SK-N-SH (cell line): ENCODE measurements at regions not wholly inside any gene's neighbourhood (a gene's known extent, or its start where the extent isn't known, plus 50 kb on each side); places are given as distances from the start of the nearest gene placed in this dataset.

Experiments
- CTCF ChIA-PET: fragments of 300-600, 350-600 bp; formaldehyde crosslinking; extraction: SDS; loops from one replicate; lab custom pipeline; 2021; lab: Yijun Ruan, JAX
- POLR2A ChIA-PET: fragments of 350-600 bp; sonication (Branson Sonifier 250); formaldehyde crosslinking; extraction: SDS; loops from one replicate; lab custom pipeline; 2020; ENCODE audit warnings: antibody characterized with exemption, inconsistent platforms; lab: Yijun Ruan, JAX
- DNase-seq: peaks from one replicate; pipeline ENCODE4 v3.0.0; 2012
- H2AFZ ChIP-seq: fragments of 200-600 bp; sonication (generic); 2 replicates; pipeline ENCODE4 v1.8.1; 2016; ENCODE audit warnings: antibody characterized with exemption, mild to moderate bottlenecking, low read depth
- H3F3A ChIP-seq: fragments of 200-600 bp; sonication (generic); replicated peaks from 2 replicates; pipeline ENCODE3; 2016; ENCODE audit warnings: antibody characterized with exemption, mild to moderate bottlenecking; ENCODE audit not compliant: insufficient read depth
- H3K27ac ChIP-seq, 2 experiments: fragments of 200-500 bp in 1 of 2; fragments of 200-600 bp in 1 of 2; sonication (Bioruptor generic) in 1 of 2; sonication (generic), shearing (Covaris generic) in 1 of 2; 2 replicates each; pipeline versions ENCODE4 v1.5.1 to v1.6.1; 2014 to 2016; ENCODE audit warnings: low read depth in 2 of 2, inconsistent platforms in 1 of 2, low read length in 1 of 2, mild to moderate bottlenecking in 1 of 2, mixed read lengths in 1 of 2
- H3K27me3 ChIP-seq: fragments of 200-600 bp; sonication (generic), shearing (Covaris generic); 2 replicates; pipeline ENCODE4 v1.6.1; 2016; ENCODE audit warnings: mixed run types; ENCODE audit not compliant: insufficient read depth
- H3K36me3 ChIP-seq, 2 experiments: fragments of 200-500 bp in 1 of 2; fragments of 200-600 bp in 1 of 2; sonication (Bioruptor generic) in 1 of 2; sonication (generic) in 1 of 2; replicated peaks in 1 of 2; 2 replicates each; pipeline versions ENCODE3 to v1.5.1; 2014 to 2016; ENCODE audit warnings: low read length in 1 of 2, mild to moderate bottlenecking in 1 of 2; ENCODE audit not compliant: insufficient read depth in 2 of 2, control insufficient read depth in 1 of 2
- H3K4me1 ChIP-seq, 2 experiments: fragments of 200-500 bp in 1 of 2; fragments of 200-600 bp in 1 of 2; sonication (Bioruptor generic) in 1 of 2; sonication (generic), shearing (Covaris generic) in 1 of 2; 2 replicates each; pipeline versions ENCODE4 v1.5.1 to v1.6.1; 2014 to 2016; ENCODE audit warnings: low read depth in 1 of 2, low read length in 1 of 2, mixed run types in 1 of 2; ENCODE audit not compliant: insufficient read depth in 2 of 2, control insufficient read depth in 1 of 2
- H3K4me2 ChIP-seq: fragments of 200-600 bp; sonication (generic), shearing (Covaris generic); 2 replicates; pipeline ENCODE4 v1.6.1; 2017; ENCODE audit warnings: mixed run types
- H3K4me3 ChIP-seq, 2 experiments: fragments of 200-500 bp in 1 of 2; fragments of 200-600 bp in 1 of 2; sonication (Bioruptor generic) in 1 of 2; sonication (generic), shearing (Covaris generic) in 1 of 2; 2 replicates each; pipeline versions ENCODE4 v1.5.1 to v1.8.1; 2014 to 2016; ENCODE audit warnings: low read depth in 2 of 2, inconsistent platforms in 1 of 2, low read length in 1 of 2, mild to moderate bottlenecking in 1 of 2, mixed read lengths in 1 of 2, moderate library complexity in 1 of 2
- H3K79me2 ChIP-seq: fragments of 200-600 bp; sonication (generic); 2 replicates; pipeline ENCODE4 v1.8.1; 2017; ENCODE audit warnings: mild to moderate bottlenecking; ENCODE audit not compliant: insufficient read depth
- H3K9ac ChIP-seq: fragments of 200-600 bp; sonication (generic); 2 replicates; pipeline ENCODE4 v1.6.1; 2017; ENCODE audit warnings: mixed run types
- H3K9me2 ChIP-seq: fragments of 200-600 bp; sonication (generic); 2 replicates; pipeline ENCODE4 v1.6.1; 2017; ENCODE audit warnings: mixed run types
- H3K9me3 ChIP-seq: fragments of 200-600 bp; sonication (generic); 2 replicates; pipeline ENCODE4 v1.6.1; 2017; ENCODE audit warnings: mixed run types, mild to moderate bottlenecking, moderate library complexity
- H4K20me1 ChIP-seq: fragments of 200-600 bp; sonication (generic); 2 replicates; pipeline ENCODE4 v1.6.1; 2017; ENCODE audit warnings: mild to moderate bottlenecking, mixed run types; ENCODE audit not compliant: insufficient read depth
- EP300 ChIP-seq, 2 experiments: IDR thresholded peaks; 2 replicates each; pipeline versions ENCODE4 v1.4.0 to v1.6.1; 2012; ENCODE audit warnings: borderline replicate concordance in 1 of 2, low read depth in 1 of 2, low read length in 1 of 2
- EZH2phosphoT487 ChIP-seq: fragments of 200-600 bp; sonication (generic); IDR thresholded peaks from 2 replicates; pipeline ENCODE4 v1.6.1; 2017; ENCODE audit warnings: low read depth, mixed run types, mild to moderate bottlenecking, antibody characterized with exemption, moderate library complexity, borderline replicate concordance
- FOXM1 ChIP-seq: IDR thresholded peaks from 2 replicates; pipeline ENCODE4 v1.4.0; 2012; ENCODE audit warnings: low read depth, mild to moderate bottlenecking
- NRF1 ChIP-seq: IDR thresholded peaks from 2 replicates; pipeline ENCODE4 v1.6.1; 2012; ENCODE audit warnings: low read depth, mild to moderate bottlenecking, low read length
- POLR2AphosphoS5 ChIP-seq: IDR thresholded peaks from 2 replicates; pipeline ENCODE4 v1.6.1; 2012; ENCODE audit warnings: low read depth, low read length
- RAD21 ChIP-seq: IDR thresholded peaks from 2 replicates; pipeline ENCODE4 v1.6.1; 2012; ENCODE audit warnings: mild to moderate bottlenecking, low read length
- RCOR1 ChIP-seq: fragments of 150-350 bp; IDR thresholded peaks from 2 replicates; pipeline ENCODE4 v1.6.1; 2017; ENCODE audit warnings: antibody characterized with exemption, low read length
- REST ChIP-seq: IDR thresholded peaks from 2 replicates; pipeline ENCODE4 v1.6.1; 2012; ENCODE audit warnings: mild to moderate bottlenecking, low read depth, low read length, moderate library complexity
- SIN3A ChIP-seq: IDR thresholded peaks from 2 replicates; pipeline ENCODE4 v1.6.1; 2012; ENCODE audit warnings: low read depth, mild to moderate bottlenecking, low read length, moderate library complexity, borderline replicate concordance
- WGBS: methylation state at CpG from one replicate; pipeline ENCODE4 v1.1.6; 2017; ENCODE audit warnings: low lambda C conversion rate; 5-methylcytosine and 5-hydroxymethylcytosine counted together

- Histone ChIP-seq H4K20me1 (no peaks in the 10 kb centered on the region), H3K79me2 (no peaks in the 10 kb centered on the region), H3K27me3 (no peaks in the 10 kb centered on the region), H3K9me3 (no peaks in the 10 kb centered on the region), H3K4me2 (no peak overlapping the region), H2AFZ (no peak overlapping the region), H3K9ac (no peak overlapping the region), H3F3A (no peaks in the 10 kb centered on the region), H3K36me3 (no peaks in the 10 kb centered on the region), H3K4me3 (no peak overlapping the region)
- no peak for DNase-seq
- ChIA-PET POLR2A (no interaction called here), CTCF (interaction anchor here (0.6 kb wide), 1 partner anchor 116 kb away, joined by 4 read pairs; no protein-coding TSS in a partner anchor)
- 17% methylated on average over 1 of the region's 1 CpG for WGBS
- TF ChIP-seq REST: no peak
- no peak for TF ChIP-seq EZH2phosphoT487
- no peak for TF ChIP-seq SIN3A
- TF ChIP-seq, all 33 proteins: peak for 0
- Histone ChIP-seq H3K27ac (no peak overlapping the region), H3K4me1 (peaks cover 0 to 8% of the 10 kb centered on the region in 2 experiments; a peak in 2 of 4 replicates), H3K9me2 (no peaks in the 10 kb centered on the region)
These were observed 1094.0 kb upstream of the LRRN3 start for GRCh38 chr7:109996927-109997326.

- ChIA-PET POLR2A (no interaction called here), CTCF (no interaction called here)
- no peaks in the 10 kb centered on the region for H4K20me1 ChIP-seq
- no peak overlapping the region for H3K27ac ChIP-seq
- H3K9ac ChIP-seq: no peak overlapping the region
- H3K4me1 ChIP-seq: peaks cover 0 to 10% of the 10 kb centered on the region in 2 experiments; a peak in 2 of 4 replicates
- H3K9me3 ChIP-seq: no peaks in the 10 kb centered on the region
- no peak overlapping the region for H2AFZ ChIP-seq
- H3K79me2 ChIP-seq: no peaks in the 10 kb centered on the region
- H3K9me2 ChIP-seq: no peaks in the 10 kb centered on the region
- WGBS: 47% methylated on average over 2 of the region's 2 CpGs
- no peaks in the 10 kb centered on the region for H3K36me3 ChIP-seq
- H3K4me2 ChIP-seq: no peak overlapping the region
- DNase-seq: no peak
- no peaks in the 10 kb centered on the region for H3F3A ChIP-seq
- no peak for TF ChIP-seq RAD21
- TF ChIP-seq EP300 (IDR thresholded peaks at IDR 0.05; ENCODE audit: borderline replicate concordance in 1 of 2, low read depth in 1 of 2, low read length in 1 of 2): no peak
- no peak for TF ChIP-seq POLR2AphosphoS5
- TF ChIP-seq RCOR1: no peak
- TF ChIP-seq NRF1: no peak
- TF ChIP-seq FOXM1: no peak
- no peaks in the 10 kb centered on the region for H3K27me3 ChIP-seq
- H3K4me3 ChIP-seq: no peak overlapping the region
These were observed 1093.1 kb upstream of the LRRN3 start for GRCh38 chr7:109997837-109998236.
